ENCODE measurements at regions not wholly inside any gene's neighbourhood (a gene's known extent, or its start where the extent isn't known, plus 50 kb on each side); places are given as distances from the start of the nearest gene placed in this dataset.
A peak's percentile ranks its signal among the peaks of the same experiment; 100 is the strongest.

- TF ChIP-seq POLR2A (IDR thresholded peaks at IDR 0.05), result no peak
- H3K27me3 ChIP-seq, result no peaks in the 10 kb centered on the region
- WGBS, 2 donors, result 93 to 95% methylated on average over 14 of the region's 14 CpGs
These were observed 53.6 kb upstream of the PPARA start for GRCh38 chr22:46096706-46097230.

GRCh38 chr22:46097268-46097900 lies 52.9 kb upstream of the PPARA start:
- DNase-seq, result no peak
- Histone ChIP-seq H3K36me3 (peaks cover 0 to 60% (median 49%) of the 10 kb centered on the region in 4 donors), H3K4me1 (peaks cover 0 to 82% (median 75%) of the 10 kb centered on the region in 4 donors), H3K4me3 (no peak overlapping the region), H3K9me3 (no peaks in the 10 kb centered on the region), H3K27ac (peak overlapping the region; percentile 42 to 98 (median 70)), H3K27me3 (no peaks in the 10 kb centered on the region)
- WGBS, 2 donors, result 83 to 87% methylated on average over 13 of the region's 13 CpGs
- no peak for TF ChIP-seq POLR2AphosphoS5 (IDR thresholded peaks at IDR 0.05)
- no peak for TF ChIP-seq CTCF (IDR thresholded peaks at IDR 0.05)
- TF ChIP-seq POLR2A (IDR thresholded peaks at IDR 0.05), result no peak
- TF ChIP-seq EP300 (IDR thresholded peaks at IDR 0.05), result no peak
- intact Hi-C loops (cut with DNase I), result no loop called here

More at GRCh38 chr22:46096706-46097230, 53.6 kb upstream of the PPARA start:
- no peak overlapping the region for H3K4me3 ChIP-seq
- H3K9me3 ChIP-seq, result no peaks in the 10 kb centered on the region
- H3K36me3 ChIP-seq, result peaks cover 0 to 54% (median 44%) of the 10 kb centered on the region in 4 donors
- H3K27ac ChIP-seq, result peak overlapping the region in 3 of 4 donors; percentile 57 to 98 (median 84)
- DNase-seq, result no peak
- intact Hi-C loops (cut with DNase I), result no loop called here
- H3K4me1 ChIP-seq, result peaks cover 0 to 82% (median 75%) of the 10 kb centered on the region in 4 donors

GRCh38 chr22:46098525-46099475 lies 51.5 kb upstream of the PPARA start:
- Histone ChIP-seq H3K9me3 (no peaks in the 10 kb centered on the region), H3K36me3 (peaks cover 0 to 67% (median 59%) of the 10 kb centered on the region in 4 donors), H3K27me3 (no peaks in the 10 kb centered on the region), H3K27ac (peak overlapping the region; percentile 16 to 98 (median 70)), H3K4me1 (peaks cover 0 to 82% (median 75%) of the 10 kb centered on the region in 4 donors), H3K4me3 (no peak overlapping the region)
- 86% methylated on average over 31 of the region's 31 CpGs for WGBS, 2 donors
- TF ChIP-seq POLR2AphosphoS5 (IDR thresholded peaks at IDR 0.05) (no peak), EP300 (IDR thresholded peaks at IDR 0.05) (no peak), POLR2A (IDR thresholded peaks at IDR 0.05) (no peak), CTCF (IDR thresholded peaks at IDR 0.05) (no peak)
- no peak for DNase-seq
- intact Hi-C loops (cut with DNase I), result no loop called here

GRCh38 chr22:46099740-46100139 lies 50.6 kb upstream of the PPARA start:
- DNase-seq, result no peak
- Histone ChIP-seq H3K4me1 (peaks cover 0 to 82% (median 75%) of the 10 kb centered on the region in 4 donors), H3K27ac (peak overlapping the region; percentile 16 to 98 (median 70)), H3K4me3 (no peak overlapping the region), H3K27me3 (no peaks in the 10 kb centered on the region), H3K9me3 (no peaks in the 10 kb centered on the region), H3K36me3 (peaks cover 0 to 72% (median 59%) of the 10 kb centered on the region in 4 donors)
- 71 to 81% methylated on average over 4 of the region's 4 CpGs for WGBS, 2 donors
- TF ChIP-seq CTCF (IDR thresholded peaks at IDR 0.05) (no peak), POLR2A (IDR thresholded peaks at IDR 0.05) (no peak), EP300 (IDR thresholded peaks at IDR 0.05) (no peak), POLR2AphosphoS5 (IDR thresholded peaks at IDR 0.05) (no peak)
- intact Hi-C loops (cut with DNase I), result no loop called here
